Transverse colon (tissue), 4 donors: ENCODE measurements at regions not wholly inside any gene's neighbourhood (a gene's known extent, or its start where the extent isn't known, plus 50 kb on each side); places are given as distances from the start of the nearest gene placed in this dataset.

Experiments used
- DNase-seq: peaks from one replicate; pipeline ENCODE4 v3.0.0-alpha.2; 2019
- H3K27ac ChIP-seq, 4 donors: fragments of 200-600 bp; sonication (generic); 2 replicates each; pipeline ENCODE4 v1.5.1; 2016 to 2018; ENCODE audit warnings: inconsistent platforms in 4 of 4
- H3K27me3 ChIP-seq: fragments of 200-600 bp; sonication (generic); 2 replicates; pipeline ENCODE4 v1.5.1; 2017; ENCODE audit warnings: inconsistent platforms
- H3K36me3 ChIP-seq, 4 donors: fragments of 200-600 bp; sonication (generic); 2 replicates each; pipeline ENCODE4 v1.5.1; 2017 to 2019; ENCODE audit warnings: inconsistent platforms in 4 of 4
- H3K4me1 ChIP-seq, 4 donors: fragments of 200-600 bp; sonication (generic); 2 replicates each; pipeline ENCODE4 v1.5.1; 2017 to 2020; ENCODE audit warnings: inconsistent platforms in 4 of 4
- H3K4me3 ChIP-seq, 4 donors: fragments of 200-600 bp; sonication (generic); 1 replicate in 1 of 4; 2 replicates in 3 of 4; pipeline versions ENCODE4 v1.5.1 to v1.6.1; 2017 to 2019; ENCODE audit warnings: inconsistent platforms in 4 of 4
- H3K9me3 ChIP-seq, 2 donors: fragments of 200-600 bp; sonication (generic); 2 replicates each; pipeline ENCODE4 v1.5.1; 2017 to 2019; ENCODE audit warnings: inconsistent platforms in 2 of 2
- CTCF ChIP-seq, 5 experiments: fragments of 200-600 bp in 3 of 5; fragments of 450-650 bp in 2 of 5; sonication (generic) in 3 of 5; IDR thresholded peaks; 1 replicate in 2 of 5; 2 replicates in 3 of 5; pipeline ENCODE4 v1.5.1; 2016 to 2017; ENCODE audit warnings: antibody characterized with exemption in 5 of 5, inconsistent platforms in 3 of 5, mild to moderate bottlenecking in 2 of 5, moderate library complexity in 1 of 5
- EP300 ChIP-seq: sonication (generic); formaldehyde crosslinking; IDR thresholded peaks from one replicate; pipeline ENCODE4 v1.6.1; 2017; ENCODE audit warnings: antibody characterized with exemption, low read depth
- POLR2A ChIP-seq: fragments of 450-650 bp; IDR thresholded peaks from one replicate; pipeline ENCODE4 v1.6.1; 2016; ENCODE audit warnings: antibody characterized with exemption, mild to moderate bottlenecking, moderate library complexity
- POLR2AphosphoS5 ChIP-seq, 3 donors: sonication (generic); formaldehyde crosslinking; IDR thresholded peaks; one replicate each; pipeline ENCODE4 v1.6.1; 2016; ENCODE audit warnings: antibody characterized with exemption in 3 of 3
- WGBS, 2 donors: methylation state at CpG; one replicate each; pipeline ENCODE4 v1.1.5; 2018; ENCODE audit warnings: low coverage in 1 of 2; 5-methylcytosine and 5-hydroxymethylcytosine counted together
- in situ Hi-C, 4 donors: fragments of 200-750 bp; cut with MboI; loops; one replicate each; pipeline versions ENCODE4 v1.15.0 to v1.15.1; 2017; ENCODE audit warnings: low sequenced_read_pairs in 3 of 4, low pct_ligation_motif_present in 1 of 4, low pct_unique_long_range_greater_than_20kb in 1 of 4
- intact Hi-C: fragments of 100-400 bp; cut with DNase I; formaldehyde crosslinking; loops from one replicate; pipeline ENCODE4 v1.15.1; 2023; ENCODE audit warnings: low total_unique reads

GRCh38 chr6:126181890-126182289 is 158.0 kb upstream of the CENPW start:
- H3K4me3 ChIP-seq, result no peak overlapping the region
- no peak for DNase-seq
- no peaks in the 10 kb centered on the region for H3K4me1 ChIP-seq
- H3K9me3 ChIP-seq, result no peaks in the 10 kb centered on the region
- no peak overlapping the region for H3K27ac ChIP-seq
- 41 to 61% methylated on average over 3 of the region's 3 CpGs for WGBS, 2 donors
- no peaks in the 10 kb centered on the region for H3K36me3 ChIP-seq
- no peaks in the 10 kb centered on the region for H3K27me3 ChIP-seq
- TF ChIP-seq POLR2A (no peak), EP300 (no peak), POLR2AphosphoS5 (IDR thresholded peaks at IDR 0.05) (no peak)
- in situ Hi-C loops, result no loop called here
- intact Hi-C loops, result no loop called here

GRCh38 chr6:126182650-126183311 is 157.1 kb upstream of the CENPW start:
- Histone ChIP-seq H3K36me3 (no peaks in the 10 kb centered on the region), H3K27me3 (no peaks in the 10 kb centered on the region), H3K27ac (no peak overlapping the region), H3K4me1 (no peaks in the 10 kb centered on the region), H3K4me3 (no peak overlapping the region), H3K9me3 (no peaks in the 10 kb centered on the region)
- in situ Hi-C loops, result no loop called here
- intact Hi-C loops, result no loop called here
- DNase-seq, result no peak
- TF ChIP-seq POLR2AphosphoS5 (IDR thresholded peaks at IDR 0.05) (no peak), CTCF (IDR thresholded peaks at IDR 0.05) (no peak), POLR2A (no peak), EP300 (no peak)
- WGBS, 2 donors, result 53 to 73% methylated on average over 1 to 2 of the region's 2 CpGs

- in situ Hi-C loops (no loop called here), intact Hi-C loops (no loop called here)
- TF ChIP-seq EP300 (no peak), POLR2AphosphoS5 (IDR thresholded peaks at IDR 0.05) (no peak), CTCF (IDR thresholded peaks at IDR 0.05) (no peak), POLR2A (no peak)
- Histone ChIP-seq H3K4me1 (no peaks in the 10 kb centered on the region), H3K36me3 (no peaks in the 10 kb centered on the region), H3K27me3 (no peaks in the 10 kb centered on the region), H3K27ac (no peak overlapping the region), H3K9me3 (no peaks in the 10 kb centered on the region), H3K4me3 (no peak overlapping the region)
- no peak for DNase-seq
- WGBS, 2 donors, result 89 to 90% methylated on average over 1 of the region's 1 CpG
Observed at GRCh38 chr6:126185774-126186173, 154.1 kb upstream of the CENPW start.

GRCh38 chr6:126188279-126188909 is 151.5 kb upstream of the CENPW start:
- Histone ChIP-seq H3K27ac (no peak overlapping the region), H3K36me3 (no peaks in the 10 kb centered on the region), H3K27me3 (no peaks in the 10 kb centered on the region), H3K9me3 (no peaks in the 10 kb centered on the region), H3K4me3 (no peak overlapping the region), H3K4me1 (no peaks in the 10 kb centered on the region)
- DNase-seq, result no peak
- TF ChIP-seq POLR2AphosphoS5 (IDR thresholded peaks at IDR 0.05), result no peak
- TF ChIP-seq EP300, result no peak
- no peak for TF ChIP-seq POLR2A
- TF ChIP-seq CTCF (IDR thresholded peaks at IDR 0.05), result no peak
- WGBS, 2 donors, result 67 to 100% methylated on average over 1 of the region's 1 CpG
- in situ Hi-C loops (no loop called here), intact Hi-C loops (no loop called here)
